Hepatocyte (in vitro differentiated cells): ENCODE measurements at regions not wholly inside any gene's neighbourhood (a gene's known extent, or its start where the extent isn't known, plus 50 kb on each side); places are given as distances from the start of the nearest gene placed in this dataset.

Source experiments
- DNase-seq: peaks from one replicate; pipeline ENCODE4 v3.0.0-alpha.2; 2016; ENCODE audit warnings: low spot score
- H2AFZ ChIP-seq: fragments of 200-600 bp; sonication (generic); 2 replicates; pipeline ENCODE4 v1.6.0; 2016; ENCODE audit warnings: antibody characterized with exemption, mild to moderate bottlenecking
- H3K27ac ChIP-seq: fragments of 200-600 bp; sonication (generic); 2 replicates; pipeline ENCODE4 v1.5.1; 2016; ENCODE audit warnings: mild to moderate bottlenecking
- H3K27me3 ChIP-seq: fragments of 200-600 bp; sonication (generic); 2 replicates; pipeline ENCODE4 v1.6.1; 2016
- H3K36me3 ChIP-seq: fragments of 200-600 bp; sonication (generic); replicated peaks from 2 replicates; pipeline ENCODE4 v1.5.1; 2016; ENCODE audit warnings: low read depth; ENCODE audit not compliant: insufficient read depth
- H3K4me1 ChIP-seq: fragments of 200-600 bp; sonication (generic); 2 replicates; pipeline ENCODE4 v1.5.1; 2016; ENCODE audit warnings: mild to moderate bottlenecking, moderate library complexity; ENCODE audit not compliant: insufficient read depth
- H3K4me2 ChIP-seq: fragments of 200-600 bp; sonication (generic); 2 replicates; pipeline ENCODE4 v1.6.0; 2016
- H3K4me3 ChIP-seq: fragments of 200-600 bp; sonication (generic); 2 replicates; pipeline ENCODE4 v1.5.1; 2016; ENCODE audit warnings: mild to moderate bottlenecking
- H3K79me2 ChIP-seq: fragments of 200-600 bp; sonication (generic); 2 replicates; pipeline ENCODE4 v1.6.0; 2017; ENCODE audit warnings: mild to moderate bottlenecking
- H3K9me2 ChIP-seq: fragments of 200-600 bp; sonication (generic); replicated peaks from 2 replicates; pipeline ENCODE4 v1.6.0; 2017; ENCODE audit warnings: mild to moderate bottlenecking; ENCODE audit not compliant: insufficient read depth
- H3K9me3 ChIP-seq: fragments of 200-600 bp; sonication (generic); 2 replicates; pipeline ENCODE4 v1.5.1; 2016; ENCODE audit warnings: low read depth, mild to moderate bottlenecking
- H4K20me1 ChIP-seq: fragments of 200-600 bp; sonication (generic); 2 replicates; pipeline ENCODE4 v1.6.0; 2016; ENCODE audit warnings: mild to moderate bottlenecking; ENCODE audit not compliant: insufficient read depth, poor library complexity, severe bottlenecking
- CTCF ChIP-seq: fragments of 200-600 bp; sonication (generic); IDR thresholded peaks from 2 replicates; pipeline ENCODE4 v1.5.1; 2016; ENCODE audit warnings: antibody characterized with exemption, mild to moderate bottlenecking; ENCODE audit not compliant: poor library complexity
- EZH2 ChIP-seq: fragments of 200-600 bp; sonication (generic); IDR thresholded peaks from 2 replicates; pipeline ENCODE4 v1.6.1; 2016; ENCODE audit warnings: antibody characterized with exemption, mild to moderate bottlenecking, borderline replicate concordance
- EZH2phosphoT487 ChIP-seq: fragments of 200-600 bp; sonication (generic); IDR thresholded peaks from one replicate; pipeline ENCODE4 v1.6.1; 2018; ENCODE audit warnings: antibody characterized with exemption, mild to moderate bottlenecking, low read depth, moderate library complexity; ENCODE audit not compliant: unreplicated experiment, severe bottlenecking
- WGBS: methylation state at CpG from one replicate; pipeline ENCODE4 v1.1.6; 2016; ENCODE audit warnings: low lambda C conversion rate; ENCODE audit errors: missing lambda C conversion rate; 5-methylcytosine and 5-hydroxymethylcytosine counted together

GRCh38 chr17:12509801-12510200 lies 155.9 kb upstream of the MYOCD start:
- WGBS: 100% methylated on average over 1 of the region's 1 CpG
- Histone ChIP-seq H4K20me1 (no peaks in the 10 kb centered on the region), H3K27ac (no peak overlapping the region), H3K9me2 (no peaks in the 10 kb centered on the region), H3K9me3 (no peaks in the 10 kb centered on the region), H3K4me3 (no peak overlapping the region), H3K4me2 (no peak overlapping the region), H2AFZ (no peak overlapping the region), H3K79me2 (no peaks in the 10 kb centered on the region), H3K27me3 (no peaks in the 10 kb centered on the region), H3K36me3 (no peaks in the 10 kb centered on the region), H3K4me1 (no peaks in the 10 kb centered on the region)
- no peak for TF ChIP-seq EZH2phosphoT487
- no peak for TF ChIP-seq CTCF
- TF ChIP-seq EZH2: no peak
- DNase-seq: no peak

GRCh38 chr17:12510535-12510934 lies 155.2 kb upstream of the MYOCD start:
- Histone ChIP-seq H3K79me2 (no peaks in the 10 kb centered on the region), H3K27me3 (no peaks in the 10 kb centered on the region), H3K27ac (no peak overlapping the region), H3K4me3 (no peak overlapping the region), H3K9me2 (no peaks in the 10 kb centered on the region), H3K4me1 (no peaks in the 10 kb centered on the region), H4K20me1 (no peaks in the 10 kb centered on the region), H3K9me3 (no peaks in the 10 kb centered on the region), H2AFZ (no peak overlapping the region), H3K4me2 (no peak overlapping the region), H3K36me3 (no peaks in the 10 kb centered on the region)
- no peak for DNase-seq
- TF ChIP-seq EZH2phosphoT487 (no peak), CTCF (no peak), EZH2 (no peak)
- WGBS: 63% methylated on average over 3 of the region's 3 CpGs

GRCh38 chr17:12512694-12513355 lies 152.9 kb upstream of the MYOCD start:
- Histone ChIP-seq H3K36me3 (no peaks in the 10 kb centered on the region), H3K27me3 (no peaks in the 10 kb centered on the region), H3K79me2 (no peaks in the 10 kb centered on the region), H3K4me1 (no peaks in the 10 kb centered on the region), H3K4me3 (no peak overlapping the region), H3K27ac (no peak overlapping the region), H3K9me2 (no peaks in the 10 kb centered on the region), H2AFZ (no peak overlapping the region), H4K20me1 (no peaks in the 10 kb centered on the region), H3K9me3 (no peaks in the 10 kb centered on the region), H3K4me2 (no peak overlapping the region)
- WGBS: 89% methylated on average over 4 of the region's 4 CpGs
- TF ChIP-seq CTCF: no peak
- TF ChIP-seq EZH2phosphoT487: no peak
- no peak for TF ChIP-seq EZH2
- no peak for DNase-seq
